Smooth muscle cell (in vitro differentiated cells): ENCODE measurements at regions not wholly inside any gene's neighbourhood (a gene's known extent, or its start where the extent isn't known, plus 50 kb on each side); places are given as distances from the start of the nearest gene placed in this dataset. TPM values are rescaled to one million over a fixed set of nuclear protein-coding genes. Genes with fewer than 3 reads are reported as not detected.

ENCODE experiments used
- small RNA-seq: library from RNA; depleted of rRNA; stranded (forward); fragments of <200 nt; gene quantifications from one replicate; pipeline ENCODE3, GENCODE V24; 2014

Small RNA genes in the stretch of these regions (small RNA-seq; reads per million reads assigned to genes)
- gene RF00322 (not detected), gene RNU6-1075P (not detected)
